ENCODE measurements at regions not wholly inside any gene's neighbourhood (a gene's known extent, or its start where the extent isn't known, plus 50 kb on each side); places are given as distances from the start of the nearest gene placed in this dataset.

DNA sequence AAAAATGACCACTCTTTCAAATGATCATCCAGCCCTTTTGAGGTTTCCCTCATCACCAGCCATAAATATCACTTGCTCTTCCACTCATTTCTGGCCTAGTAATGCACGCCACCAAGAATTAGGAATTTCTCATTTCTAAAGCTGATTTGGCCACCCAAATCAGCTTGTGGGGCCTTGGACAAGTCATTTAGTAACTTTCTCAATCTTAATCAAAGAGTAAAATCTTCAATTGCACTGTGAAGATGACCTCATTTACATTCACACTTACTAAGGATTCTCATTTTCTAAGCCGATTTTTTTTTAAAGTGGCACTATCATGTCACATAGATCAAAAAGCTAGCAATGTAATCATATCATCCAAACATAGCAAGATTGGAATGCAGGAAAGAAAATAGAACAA is 150.0 kb upstream of the HHIP start:
- Histone ChIP-seq H3K9me3 (ENCODE audit: low read depth, low read length, poor library complexity, severe bottlenecking) (no peaks in the 10 kb centered on the region), H3K27me3 (replicated peaks; ENCODE audit: insufficient read depth, low read depth, low read length, poor library complexity) (no peaks in the 10 kb centered on the region), H3K4me1 (ENCODE audit: insufficient read depth, low read length, poor library complexity, severe bottlenecking) (no peaks in the 10 kb centered on the region), H3K36me3 (ENCODE audit: insufficient read depth, low read length, poor library complexity, severe bottlenecking) (no peaks in the 10 kb centered on the region), H3K27ac (ENCODE audit: low read depth, low read length, poor library complexity, severe bottlenecking) (no peak overlapping the region), H3K4me3 (ENCODE audit: low read depth, low read length, poor library complexity, severe bottlenecking) (no peak overlapping the region)
- CTCF ChIA-PET: no interaction called here
- intact Hi-C loops (cut with micrococcal nuclease; ENCODE audit: unreplicated experiment): no loop called here
- TF ChIP-seq, protein P1, sequence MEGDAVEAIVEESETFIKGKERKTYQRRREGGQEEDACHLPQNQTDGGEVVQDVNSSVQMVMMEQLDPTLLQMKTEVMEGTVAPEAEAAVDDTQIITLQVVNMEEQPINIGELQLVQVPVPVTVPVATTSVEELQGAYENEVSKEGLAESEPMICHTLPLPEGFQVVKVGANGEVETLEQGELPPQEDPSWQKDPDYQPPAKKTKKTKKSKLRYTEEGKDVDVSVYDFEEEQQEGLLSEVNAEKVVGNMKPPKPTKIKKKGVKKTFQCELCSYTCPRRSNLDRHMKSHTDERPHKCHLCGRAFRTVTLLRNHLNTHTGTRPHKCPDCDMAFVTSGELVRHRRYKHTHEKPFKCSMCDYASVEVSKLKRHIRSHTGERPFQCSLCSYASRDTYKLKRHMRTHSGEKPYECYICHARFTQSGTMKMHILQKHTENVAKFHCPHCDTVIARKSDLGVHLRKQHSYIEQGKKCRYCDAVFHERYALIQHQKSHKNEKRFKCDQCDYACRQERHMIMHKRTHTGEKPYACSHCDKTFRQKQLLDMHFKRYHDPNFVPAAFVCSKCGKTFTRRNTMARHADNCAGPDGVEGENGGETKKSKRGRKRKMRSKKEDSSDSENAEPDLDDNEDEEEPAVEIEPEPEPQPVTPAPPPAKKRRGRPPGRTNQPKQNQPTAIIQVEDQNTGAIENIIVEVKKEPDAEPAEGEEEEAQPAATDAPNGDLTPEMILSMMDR (conservative IDR thresholded peaks at IDR 0.05; ENCODE audit: low read depth, low read length): no peak
- TF ChIP-seq EZH2 (IDR thresholded peaks at IDR 0.05; ENCODE audit: borderline replicate concordance, low read depth, low read length, poor library complexity, severe bottlenecking): no peak
- BruUV-seq (replicated peaks): no TSS peak
- DNase-seq (ENCODE audit: low spot score): no peak
- POLR2A ChIA-PET (ENCODE audit: low non-redundant PET): interaction anchor here (0.6 kb wide), 1 partner anchor 169 kb away, joined by 7 read pairs; no protein-coding TSS in a partner anchor

- no TSS peak for BruUV-seq (replicated peaks)
- POLR2A ChIA-PET (ENCODE audit: low non-redundant PET): no interaction called here
- peaks cover 8% of the 10 kb centered on the region for H3K4me1 ChIP-seq (ENCODE audit: insufficient read depth, low read length, poor library complexity, severe bottlenecking)
- intact Hi-C loops (cut with micrococcal nuclease; ENCODE audit: unreplicated experiment): no loop called here
- H3K27ac ChIP-seq (ENCODE audit: low read depth, low read length, poor library complexity, severe bottlenecking): no peak overlapping the region
- DNase-seq (ENCODE audit: low spot score): no peak
- no peaks in the 10 kb centered on the region for H3K9me3 ChIP-seq (ENCODE audit: low read depth, low read length, poor library complexity, severe bottlenecking)
- CTCF ChIA-PET: no interaction called here
- H3K36me3 ChIP-seq (ENCODE audit: insufficient read depth, low read length, poor library complexity, severe bottlenecking): no peaks in the 10 kb centered on the region
- H3K4me3 ChIP-seq (ENCODE audit: low read depth, low read length, poor library complexity, severe bottlenecking): no peak overlapping the region
- no peaks in the 10 kb centered on the region for H3K27me3 ChIP-seq (replicated peaks; ENCODE audit: insufficient read depth, low read depth, low read length, poor library complexity)
- no peak for TF ChIP-seq EZH2 (IDR thresholded peaks at IDR 0.05; ENCODE audit: borderline replicate concordance, low read depth, low read length, poor library complexity, severe bottlenecking)
- TF ChIP-seq, protein P1 (conservative IDR thresholded peaks at IDR 0.05; ENCODE audit: low read depth, low read length): no peak
These were observed 146.2 kb upstream of the HHIP start for GRCh38 chr4:144499777-144500176.

- ChIA-PET POLR2A (ENCODE audit: low non-redundant PET) (no interaction called here), CTCF (no interaction called here)
- H3K27ac ChIP-seq (ENCODE audit: low read depth, low read length, poor library complexity, severe bottlenecking): no peak overlapping the region
- intact Hi-C loops (cut with micrococcal nuclease; ENCODE audit: unreplicated experiment): no loop called here
- no peak for DNase-seq (ENCODE audit: low spot score)
- peaks cover 8% of the 10 kb centered on the region for H3K4me1 ChIP-seq (ENCODE audit: insufficient read depth, low read length, poor library complexity, severe bottlenecking)
- H3K9me3 ChIP-seq (ENCODE audit: low read depth, low read length, poor library complexity, severe bottlenecking): no peaks in the 10 kb centered on the region
- H3K36me3 ChIP-seq (ENCODE audit: insufficient read depth, low read length, poor library complexity, severe bottlenecking): no peaks in the 10 kb centered on the region
- H3K27me3 ChIP-seq (replicated peaks; ENCODE audit: insufficient read depth, low read depth, low read length, poor library complexity): no peaks in the 10 kb centered on the region
- no peak overlapping the region for H3K4me3 ChIP-seq (ENCODE audit: low read depth, low read length, poor library complexity, severe bottlenecking)
- no peak for TF ChIP-seq EZH2 (IDR thresholded peaks at IDR 0.05; ENCODE audit: borderline replicate concordance, low read depth, low read length, poor library complexity, severe bottlenecking)
- TF ChIP-seq, protein P1 (conservative IDR thresholded peaks at IDR 0.05; ENCODE audit: low read depth, low read length): no peak
- BruUV-seq (replicated peaks): no TSS peak
These were observed 144.7 kb upstream of the HHIP start for GRCh38 chr4:144501231-144501780.
